ENCODE measurements at regions not wholly inside any gene's neighbourhood (a gene's known extent, or its start where the extent isn't known, plus 50 kb on each side); places are given as distances from the start of the nearest gene placed in this dataset.
A peak's percentile ranks its signal among the peaks of the same experiment; 100 is the strongest.

DNA sequence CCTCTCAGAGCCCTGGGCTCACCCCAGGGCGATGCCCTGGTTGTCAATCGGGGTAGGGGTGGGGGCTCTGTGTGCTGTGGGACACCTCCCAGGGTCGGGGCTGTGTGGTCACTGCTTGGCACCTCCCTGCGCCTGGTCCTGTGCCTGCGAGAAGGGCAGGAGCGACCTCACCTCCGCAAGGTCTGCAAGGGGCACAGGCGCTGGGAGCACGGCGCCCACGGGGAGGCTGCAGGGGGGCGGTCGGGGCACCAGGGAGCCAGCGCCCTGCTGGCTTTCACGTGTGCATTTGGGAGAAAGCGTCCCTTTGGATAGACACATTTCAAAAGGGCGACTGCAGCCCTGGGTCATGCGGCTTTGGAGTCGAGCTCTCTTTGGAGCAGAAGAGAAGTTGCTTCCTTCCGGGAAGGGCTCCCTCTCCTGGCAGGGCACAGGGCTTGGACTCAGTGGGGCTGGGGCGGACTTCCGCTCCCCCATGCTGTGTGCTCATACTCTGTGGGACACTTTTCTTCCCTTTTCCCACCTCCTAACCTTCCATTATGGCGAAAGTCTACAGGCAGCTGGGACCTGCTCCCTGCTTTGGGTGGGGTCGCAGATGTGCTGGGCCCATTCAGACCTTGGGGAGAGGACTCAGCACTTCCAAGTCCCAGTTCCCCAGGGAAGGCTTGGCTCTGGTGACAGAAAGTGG lies 52.9 kb upstream of the SLC28A3 start:
- DNase-seq (ENCODE audit: low read depth in 4 of 4, low spot score in 2 of 4): no peak

GRCh38 chr9:84394036-84394435 lies 53.5 kb upstream of the SLC28A3 start:
- no peak for DNase-seq (ENCODE audit: low read depth in 4 of 4, low spot score in 2 of 4)

DNA sequence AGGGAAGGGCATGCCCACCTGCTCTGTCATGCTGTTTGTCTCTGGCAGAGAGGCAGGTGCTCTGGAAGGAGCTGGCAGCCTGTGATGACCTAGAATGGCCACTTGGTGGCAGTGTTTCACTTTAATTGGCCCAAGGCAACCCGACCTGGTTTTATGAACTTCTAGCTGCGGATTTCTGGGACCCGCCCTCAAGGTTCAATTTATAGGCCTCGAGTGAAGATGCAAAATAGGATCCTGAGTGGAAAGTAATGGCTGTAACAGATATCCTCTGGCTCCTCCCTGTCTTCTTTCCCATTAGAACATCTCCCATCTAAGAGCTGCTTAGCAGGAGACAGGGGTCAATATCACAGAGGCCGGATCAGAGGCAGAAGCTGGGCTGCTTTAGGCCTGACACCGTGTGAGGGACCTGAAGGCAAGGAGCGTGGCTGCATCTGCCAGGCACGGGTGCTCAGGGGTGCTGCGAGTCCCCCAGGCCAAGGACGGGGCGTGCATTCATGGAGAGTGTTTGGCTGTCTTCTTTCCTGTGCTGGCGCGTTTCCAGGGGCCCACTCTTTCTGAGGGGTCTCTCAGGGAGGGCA lies 56.7 kb upstream of the SLC28A3 start:
- peak; percentile 54 to 81 (median 72) for DNase-seq (ENCODE audit: low read depth in 4 of 4, low spot score in 2 of 4)

- DNase-seq (ENCODE audit: low read depth in 4 of 4, low spot score in 2 of 4): no peak
Observed at GRCh38 chr9:84397822-84398221, 57.3 kb upstream of the SLC28A3 start.

DNA sequence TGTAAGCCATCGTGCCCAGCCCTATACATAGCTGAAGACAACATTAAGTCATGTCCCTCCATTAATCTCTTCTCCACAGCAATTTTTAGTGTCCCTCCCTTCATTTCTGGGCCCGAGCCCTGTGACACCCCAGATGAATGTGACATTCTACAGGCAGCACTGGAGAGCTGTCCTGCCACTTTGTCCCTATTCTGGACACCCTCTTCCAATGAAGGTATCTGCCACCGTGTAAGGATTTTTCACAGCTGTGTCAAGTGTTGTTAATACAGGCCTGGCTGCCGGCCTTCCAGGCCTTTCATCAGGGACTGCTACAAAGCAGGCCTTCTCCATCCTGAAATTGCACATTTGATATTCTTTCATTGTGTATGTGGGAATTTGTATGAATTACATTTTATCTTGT lies 62.0 kb upstream of the SLC28A3 start:
- no peak for DNase-seq (ENCODE audit: low read depth in 4 of 4, low spot score in 2 of 4)

DNA sequence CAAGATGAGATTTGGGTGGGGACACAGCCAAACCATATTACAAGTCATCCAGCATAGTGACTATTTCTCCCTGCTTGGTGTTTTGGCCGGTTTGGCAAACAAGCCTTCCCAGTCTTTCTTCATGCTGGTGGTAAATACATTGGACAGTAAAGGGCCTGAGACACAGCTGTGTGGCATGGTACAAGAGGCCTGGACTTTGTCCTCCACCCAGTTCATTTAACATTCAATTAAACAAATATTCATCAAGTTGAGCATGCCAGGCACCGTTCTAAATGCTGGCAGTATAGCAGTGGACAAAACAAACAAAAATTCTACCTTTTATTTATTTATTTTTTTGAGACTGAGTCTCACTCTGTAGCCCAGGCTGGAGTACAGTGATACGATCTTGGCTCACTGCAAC lies 62.7 kb upstream of the SLC28A3 start:
- no peak for DNase-seq (ENCODE audit: low read depth in 4 of 4, low spot score in 2 of 4)

- DNase-seq (ENCODE audit: low read depth in 4 of 4, low spot score in 2 of 4): no peak
Observed at GRCh38 chr9:84404095-84404686, 63.6 kb upstream of the SLC28A3 start.

DNA sequence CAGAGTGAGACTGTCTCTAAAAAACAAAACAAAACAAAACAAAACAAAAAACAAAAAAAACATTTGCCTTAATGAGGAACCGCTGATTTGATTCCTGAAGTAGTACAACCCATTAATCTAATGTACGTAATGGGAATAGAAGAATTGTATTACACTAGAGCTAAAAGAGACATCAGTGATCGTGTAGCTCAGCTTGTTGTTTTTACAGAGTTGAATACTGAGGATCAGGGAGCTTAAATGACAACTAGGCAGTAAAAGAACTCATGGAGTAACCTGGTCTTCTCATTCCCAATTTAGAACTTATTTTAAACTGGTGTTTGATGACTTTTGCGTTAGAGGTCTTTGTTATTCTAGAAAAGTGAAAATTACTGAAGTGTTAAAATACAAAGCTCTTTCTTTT lies 65.1 kb upstream of the SLC28A3 start:
- DNase-seq (ENCODE audit: low read depth in 4 of 4, low spot score in 2 of 4): no peak

DNA sequence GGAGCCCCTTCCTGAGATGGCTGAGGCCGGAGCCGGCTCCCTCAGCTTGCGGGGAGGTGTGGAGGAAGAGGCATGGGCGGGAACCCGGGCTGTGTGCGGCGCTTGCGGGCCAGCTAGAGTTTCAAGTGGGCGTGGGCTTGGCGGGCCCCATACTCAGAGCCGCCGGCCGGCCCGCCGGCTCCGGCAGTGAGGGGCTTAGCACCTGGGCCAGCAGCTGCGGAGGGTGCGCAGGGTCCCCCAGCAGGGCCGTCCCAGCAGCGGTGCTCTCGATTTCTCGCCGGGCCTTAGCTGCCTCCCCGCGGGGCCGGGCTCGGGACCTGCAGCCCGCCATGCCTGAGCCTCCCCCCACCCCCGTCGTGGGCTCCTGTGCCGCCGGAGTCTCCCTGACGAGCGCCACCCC lies 67.9 kb upstream of the SLC28A3 start:
- no peak for DNase-seq (ENCODE audit: low read depth in 4 of 4, low spot score in 2 of 4)

GRCh38 chr9:84411683-84412267 lies 71.2 kb upstream of the SLC28A3 start:
- no peak for DNase-seq (ENCODE audit: low read depth in 4 of 4, low spot score in 2 of 4)

DNA sequence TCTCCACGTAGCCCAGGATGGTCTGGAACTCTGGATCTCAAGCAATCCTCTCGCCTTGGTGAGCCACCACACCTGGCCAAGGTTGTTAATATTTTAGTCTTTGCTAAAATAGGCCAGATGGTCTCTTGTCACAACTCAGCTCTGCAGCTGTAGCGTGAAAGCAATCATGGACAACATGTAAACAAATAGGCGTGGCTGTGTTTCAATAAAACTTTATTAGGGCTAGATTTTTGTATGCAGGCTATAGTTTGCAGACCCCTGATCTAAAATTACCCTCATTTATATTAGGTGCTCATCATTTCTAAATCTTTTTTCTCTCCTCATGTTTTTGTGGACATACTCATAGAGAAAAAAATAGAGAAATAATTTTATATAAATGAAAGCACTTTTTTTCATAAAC lies 72.1 kb upstream of the SLC28A3 start:
- DNase-seq (ENCODE audit: low read depth in 4 of 4, low spot score in 2 of 4): no peak

- no peak for DNase-seq (ENCODE audit: low read depth in 4 of 4, low spot score in 2 of 4)
Observed at GRCh38 chr9:84413301-84413700, 72.7 kb upstream of the SLC28A3 start.

DNA sequence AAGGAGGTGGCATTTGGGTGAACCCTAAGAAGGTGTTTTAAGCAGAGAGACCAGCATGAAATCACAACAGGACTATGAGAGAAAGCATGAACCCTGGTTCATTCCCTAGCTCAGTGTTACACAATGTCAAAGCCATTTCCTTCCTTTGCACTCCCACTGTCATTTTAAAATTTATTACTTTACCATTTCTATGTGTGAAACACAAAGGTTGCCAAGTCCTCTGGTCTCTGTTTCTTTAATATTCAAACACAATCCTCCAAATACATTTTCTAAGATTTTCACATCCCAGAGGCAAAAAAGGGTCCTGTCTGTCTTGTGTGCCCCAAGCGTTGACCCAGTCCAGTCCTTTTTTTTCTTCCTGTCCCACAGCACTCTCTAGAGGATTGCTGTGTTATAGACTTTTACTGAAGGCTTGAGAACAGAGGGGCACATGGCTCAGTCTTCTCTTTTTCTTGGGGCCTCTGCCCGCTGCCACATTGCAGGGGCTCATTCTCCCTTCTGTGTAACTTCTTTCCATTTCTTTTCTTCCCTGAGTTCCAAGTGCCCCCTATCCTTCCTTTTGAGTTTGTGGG lies 78.6 kb upstream of the SLC28A3 start:
- DNase-seq (ENCODE audit: low read depth in 4 of 4, low spot score in 2 of 4): no peak

DNA sequence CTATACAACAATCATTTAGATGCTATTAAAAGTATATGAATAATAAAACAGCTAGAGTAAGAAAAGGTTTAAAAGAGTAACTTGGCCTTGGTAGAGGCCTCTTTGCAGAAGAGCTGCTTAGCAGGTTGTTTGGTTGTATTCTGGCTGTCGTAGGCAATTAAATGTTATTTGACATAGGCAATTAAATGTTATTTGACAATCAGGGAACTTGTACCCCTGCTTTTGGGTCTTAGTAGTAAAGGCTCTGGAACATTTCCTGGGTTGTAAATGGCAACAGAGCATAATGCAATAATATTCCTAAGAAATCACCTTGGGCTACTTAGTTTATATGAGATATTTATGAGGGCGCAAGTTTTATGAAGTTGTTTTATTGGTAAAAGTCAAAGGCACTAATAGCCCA lies 84.4 kb upstream of the SLC28A3 start:
- no peak for DNase-seq (ENCODE audit: low read depth in 4 of 4, low spot score in 2 of 4)

DNA sequence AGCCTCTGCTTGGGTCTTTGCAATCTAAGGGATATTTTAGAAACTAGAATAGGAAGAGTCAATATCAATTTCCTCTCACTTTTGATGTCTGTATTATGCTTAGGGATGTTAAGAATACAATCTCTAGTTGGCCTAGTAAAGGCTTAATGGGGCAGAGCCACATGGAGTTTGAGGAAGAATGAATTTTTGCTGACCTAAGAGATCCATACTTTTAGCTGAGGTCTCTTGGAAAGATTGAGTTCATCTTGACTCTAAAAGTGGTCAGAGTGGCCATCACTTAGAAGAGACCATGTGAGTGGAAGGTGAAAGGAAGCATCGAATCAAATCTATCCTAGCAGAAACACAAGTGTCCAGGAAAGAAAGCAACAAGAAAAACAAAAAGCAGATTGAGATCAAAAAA lies 92.2 kb upstream of the SLC28A3 start:
- no peak for DNase-seq (ENCODE audit: low read depth in 4 of 4, low spot score in 2 of 4)

DNA sequence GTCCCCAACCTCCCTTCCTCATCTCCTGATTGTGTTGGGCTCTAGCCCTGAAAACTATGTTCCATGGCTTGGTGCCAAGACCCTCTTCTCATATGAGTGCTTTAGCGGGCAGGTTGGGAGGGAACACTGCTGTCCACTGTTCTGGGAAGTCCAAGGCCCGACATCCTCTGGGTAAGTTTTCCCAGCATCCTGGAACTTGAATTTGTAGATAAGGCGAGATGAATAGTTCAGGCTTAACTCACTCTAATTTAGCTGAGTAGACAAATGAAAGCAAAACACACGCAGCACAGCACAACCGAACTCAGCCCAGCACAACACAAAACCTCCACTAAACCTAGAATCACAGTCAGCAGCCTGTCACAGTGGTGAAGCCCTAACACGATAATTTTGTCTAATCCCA lies 95.3 kb upstream of the SLC28A3 start:
- DNase-seq (ENCODE audit: low read depth in 4 of 4, low spot score in 2 of 4): no peak

GRCh38 chr9:84436386-84437109 lies 96.0 kb upstream of the SLC28A3 start:
- no peak for DNase-seq (ENCODE audit: low read depth in 4 of 4, low spot score in 2 of 4)

DNA sequence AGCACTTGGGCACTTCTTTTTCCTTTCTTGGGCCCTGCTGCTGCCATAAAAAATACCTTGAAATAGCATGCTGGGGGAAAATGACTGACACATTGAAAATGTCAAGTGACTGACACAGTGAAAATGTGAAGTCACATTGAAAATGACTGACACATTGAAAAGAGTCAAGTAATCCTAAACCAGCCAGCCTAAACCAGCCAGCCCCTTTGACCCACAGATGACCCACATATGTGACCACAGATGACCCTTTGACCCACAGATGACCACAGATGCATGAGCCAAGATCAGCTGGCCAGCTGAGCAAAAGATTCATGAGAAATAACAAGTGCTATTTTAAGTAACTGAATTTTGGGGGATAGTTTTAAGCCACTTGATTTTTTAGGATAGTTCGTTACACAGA lies 97.8 kb upstream of the SLC28A3 start:
- DNase-seq (ENCODE audit: low read depth in 4 of 4, low spot score in 2 of 4): no peak

DNA sequence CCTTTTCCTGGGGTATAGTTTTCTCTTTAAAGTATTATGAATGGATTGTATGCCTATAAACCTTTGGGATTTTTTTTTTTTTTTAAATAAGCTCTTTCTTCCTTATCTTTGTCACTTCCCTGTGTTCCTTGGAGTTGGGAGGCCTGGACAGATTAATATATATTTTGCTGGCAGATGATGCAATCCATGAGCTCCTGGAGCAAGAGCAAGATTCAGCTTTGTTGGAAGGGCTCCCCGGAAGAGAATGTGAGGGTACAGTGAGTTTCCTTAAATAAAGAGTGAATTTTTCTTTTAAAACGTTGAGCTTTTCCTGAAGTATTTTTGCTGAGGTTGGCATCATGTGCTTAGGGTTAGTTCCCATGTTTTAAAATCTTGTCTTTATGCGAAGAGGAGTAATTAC lies 98.7 kb upstream of the SLC28A3 start:
- no peak for DNase-seq (ENCODE audit: low read depth in 4 of 4, low spot score in 2 of 4)

GRCh38 chr9:84442712-84443111 lies 102.2 kb upstream of the SLC28A3 start:
- no peak for DNase-seq (ENCODE audit: low read depth in 4 of 4, low spot score in 2 of 4)

GRCh38 chr9:84445737-84446136 lies 105.2 kb upstream of the SLC28A3 start:
- DNase-seq (ENCODE audit: low read depth in 4 of 4, low spot score in 2 of 4): no peak

Measured in left renal cortex interstitium (tissue), 4 donors.